GM12891 (cell line): ENCODE measurements at regions not wholly inside any gene's neighbourhood (a gene's known extent, or its start where the extent isn't known, plus 50 kb on each side); places are given as distances from the start of the nearest gene placed in this dataset.
"Not testable (repeated sequence)": the region's sequence is repeated elsewhere in the genome, so short reads cannot be mapped to it uniquely, and the experiment has no call there.

Experiments used
- PAX5 ChIP-seq: IDR thresholded peaks from 2 replicates; pipeline ENCODE4 v1.6.1; 2011; ENCODE audit warnings: low read length, moderate library complexity, mild to moderate bottlenecking; ENCODE audit not compliant: insufficient read depth, severe bottlenecking
- POLR2A ChIP-seq: IDR thresholded peaks from 2 replicates; pipeline ENCODE4 v1.6.1; 2011; ENCODE audit warnings: low read depth, low read length, control low read depth
- POLR2AphosphoS5 ChIP-seq: IDR thresholded peaks from 2 replicates; pipeline ENCODE4 v1.6.1; 2011; ENCODE audit warnings: low read depth, low read length, control low read depth
- POU2F2 ChIP-seq: IDR thresholded peaks from 2 replicates; pipeline ENCODE4 v1.6.1; 2011; ENCODE audit warnings: low read depth, mild to moderate bottlenecking, control low read depth, low read length, moderate library complexity
- SPI1 ChIP-seq: IDR thresholded peaks from 2 replicates; pipeline ENCODE4 v1.6.1; 2011; ENCODE audit warnings: low read depth, low read length, control low read depth
- TAF1 ChIP-seq: IDR thresholded peaks from 2 replicates; pipeline ENCODE4 v1.6.1; 2011; ENCODE audit warnings: low read depth, low read length, control low read depth

GRCh38 chr10:34895046-34895445 lies 80.0 kb upstream of the PARD3 start:
- TF ChIP-seq POLR2A, POLR2AphosphoS5, SPI1, TAF1, POU2F2, PAX5: not testable (repeated sequence)
